Pancreas (tissue), 10 donors: ENCODE measurements at regions not wholly inside any gene's neighbourhood (a gene's known extent, or its start where the extent isn't known, plus 50 kb on each side); places are given as distances from the start of the nearest gene placed in this dataset.

Source experiments
- ATAC-seq, 4 donors: fragments of 200-7000 bp; cut with Tn5 transposase; one replicate each; pipeline versions ENCODE4 v1.8.0 to v1.9.1; 2020; ENCODE audit warnings: mild to moderate bottlenecking in 4 of 4, moderate library complexity in 4 of 4
- DNase-seq, 6 donors: peaks; one replicate each; pipeline ENCODE4 v3.0.0-alpha.2; 2020
- FAIRE-seq: peaks from 2 replicates; lab custom pipeline; 2012; peaks lifted over from hg19 to GRCh38; lab: Jason Lieb, UNC
- H3K27ac ChIP-seq, 4 donors: fragments of 200-600 bp; sonication (generic); 1 replicate in 3 of 4; 2 replicates in 1 of 4; pipeline versions ENCODE4 v1.5.0 to v1.8.0; 2020
- H3K27me3 ChIP-seq, 4 donors: fragments of 200-600 bp; one replicate each; pipeline ENCODE4 v1.8.0; 2021
- H3K36me3 ChIP-seq, 3 donors: fragments of 200-600 bp; sonication (generic) in 1 of 3; one replicate each; pipeline versions ENCODE4 v1.5.0 to v1.8.0; 2020 to 2021
- H3K4me1 ChIP-seq, 3 donors: fragments of 200-600 bp; one replicate each; pipeline ENCODE4 v1.8.0; 2021
- H3K4me3 ChIP-seq, 4 donors: fragments of 200-600 bp; sonication (generic) in 2 of 4; one replicate each; pipeline versions ENCODE4 v1.5.0 to v1.8.0; 2020 to 2021
- H3K9me3 ChIP-seq, 4 donors: fragments of 200-600 bp; one replicate each; pipeline ENCODE4 v1.8.0; 2021
- WGBS, 2 donors: extraction: QIAGEN DNeasy Blood & Tissue Kit; methylation state at CpG; one replicate each; pipeline ENCODE4 v1.1.7; 2013; 5-methylcytosine and 5-hydroxymethylcytosine counted together
- intact Hi-C, 3 donors: fragments of 100-400 bp; cut with DNase I; formaldehyde crosslinking; loops; one replicate each; pipeline versions ENCODE4 v1.11.1 to v1.14.2; 2022
- TF ChIP-seq, protein P1 (sequence below), 4 donors: fragments of 200-600 bp; sonication (generic) in 3 of 4; IDR thresholded peaks; one replicate each; pipeline versions ENCODE4 v1.5.0 to v1.8.0; 2021; ENCODE audit warnings: antibody characterized with exemption in 4 of 4
- donor health status: healthy with polysubstance abuse.
- donor health status: DM: no; HTN: no; CAD: no; lungs with moderate emphysema.
- donor health status: DM: no; HTN: no; CAD: no.
- donor health status: control.
- donor health status: control.
- donor health status: Bipolar disorder and iron deficiency.
- donor health status: DM: yes; HTN: yes; CAD: no.
- donor health status: DM: no; HTN: no; CAD: no.
- donor health status: DM: no; HTN: no; CAD: no.
- donor health status: DM: yes; HTN: yes; CAD: no.

DNA sequence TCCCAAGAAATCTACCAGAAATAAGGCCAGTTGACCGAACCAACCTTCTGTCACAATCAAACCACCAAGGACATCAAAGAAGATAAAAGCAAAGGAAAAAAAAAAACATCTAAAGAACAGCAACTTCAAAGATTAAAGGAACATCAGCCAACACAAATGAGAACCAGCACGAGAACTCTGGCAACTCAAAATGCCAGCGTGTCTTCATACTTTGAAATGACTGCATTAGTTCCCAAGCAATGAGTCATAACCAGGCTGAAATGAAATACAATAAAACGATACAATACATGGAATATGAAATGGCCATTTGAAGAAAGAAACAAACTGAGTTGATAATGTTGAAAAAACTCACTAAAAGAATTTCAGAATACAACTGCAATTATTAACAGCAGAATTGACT is 611.6 kb upstream of the GRIA3 start:
- DNase-seq: no peak
- H3K4me1 ChIP-seq: no peaks in the 10 kb centered on the region
- no peaks in the 10 kb centered on the region for H3K9me3 ChIP-seq
- no peak for ATAC-seq
- WGBS, 2 donors: 52 to 53% methylated on average over 4 of the region's 4 CpGs
- no peak for FAIRE-seq
- H3K36me3 ChIP-seq: no peaks in the 10 kb centered on the region
- no peak overlapping the region for H3K4me3 ChIP-seq
- TF ChIP-seq, protein P1, sequence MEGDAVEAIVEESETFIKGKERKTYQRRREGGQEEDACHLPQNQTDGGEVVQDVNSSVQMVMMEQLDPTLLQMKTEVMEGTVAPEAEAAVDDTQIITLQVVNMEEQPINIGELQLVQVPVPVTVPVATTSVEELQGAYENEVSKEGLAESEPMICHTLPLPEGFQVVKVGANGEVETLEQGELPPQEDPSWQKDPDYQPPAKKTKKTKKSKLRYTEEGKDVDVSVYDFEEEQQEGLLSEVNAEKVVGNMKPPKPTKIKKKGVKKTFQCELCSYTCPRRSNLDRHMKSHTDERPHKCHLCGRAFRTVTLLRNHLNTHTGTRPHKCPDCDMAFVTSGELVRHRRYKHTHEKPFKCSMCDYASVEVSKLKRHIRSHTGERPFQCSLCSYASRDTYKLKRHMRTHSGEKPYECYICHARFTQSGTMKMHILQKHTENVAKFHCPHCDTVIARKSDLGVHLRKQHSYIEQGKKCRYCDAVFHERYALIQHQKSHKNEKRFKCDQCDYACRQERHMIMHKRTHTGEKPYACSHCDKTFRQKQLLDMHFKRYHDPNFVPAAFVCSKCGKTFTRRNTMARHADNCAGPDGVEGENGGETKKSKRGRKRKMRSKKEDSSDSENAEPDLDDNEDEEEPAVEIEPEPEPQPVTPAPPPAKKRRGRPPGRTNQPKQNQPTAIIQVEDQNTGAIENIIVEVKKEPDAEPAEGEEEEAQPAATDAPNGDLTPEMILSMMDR (IDR thresholded peaks at IDR 0.05): no peak
- H3K27ac ChIP-seq: no peak overlapping the region
- intact Hi-C loops: no loop called here
- H3K27me3 ChIP-seq: no peaks in the 10 kb centered on the region

DNA sequence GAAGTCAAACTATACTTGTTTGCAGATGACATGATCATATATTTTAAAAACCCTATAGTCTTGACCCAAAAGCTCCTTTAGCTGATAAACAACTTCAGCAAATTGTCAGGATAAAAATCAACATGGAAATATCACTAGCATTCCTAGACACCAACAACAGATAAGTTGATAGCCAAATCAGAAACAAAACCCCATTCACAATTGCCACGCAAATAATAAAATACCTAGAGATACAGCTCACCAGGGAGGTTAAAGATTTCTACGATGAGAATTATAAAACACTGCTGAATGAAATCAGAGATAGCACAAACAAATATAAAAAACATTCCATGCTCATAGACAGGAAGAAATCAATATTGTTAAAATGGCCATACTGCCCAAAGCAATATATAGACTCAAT is 605.0 kb upstream of the GRIA3 start:
- no peak for ATAC-seq

DNA sequence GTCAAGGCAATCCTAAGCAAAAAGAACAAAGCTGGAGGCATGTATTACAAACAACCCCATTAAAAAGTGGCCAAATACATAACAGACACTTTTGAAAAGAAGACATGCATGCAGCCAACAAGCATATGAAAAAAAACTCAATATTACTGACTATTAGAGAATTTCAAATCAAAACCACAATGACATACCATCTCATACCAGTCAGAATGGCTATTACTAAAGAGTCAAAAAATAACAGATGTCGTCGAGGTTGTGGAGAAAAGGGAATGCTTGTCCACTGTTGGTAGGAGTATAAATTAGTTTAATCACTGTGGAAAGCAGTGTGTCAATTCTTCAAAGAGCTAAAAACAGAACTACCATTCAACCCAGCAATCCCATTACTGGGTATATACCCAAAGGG is 604.6 kb upstream of the GRIA3 start:
- Histone ChIP-seq H3K27me3 (no peaks in the 10 kb centered on the region), H3K4me1 (no peaks in the 10 kb centered on the region), H3K36me3 (no peaks in the 10 kb centered on the region), H3K9me3 (no peaks in the 10 kb centered on the region), H3K27ac (no peak overlapping the region), H3K4me3 (no peak overlapping the region)
- intact Hi-C loops: no loop called here
- 55 to 68% methylated on average over 2 of the region's 2 CpGs for WGBS, 2 donors
- DNase-seq: no peak
- TF ChIP-seq, protein P1 (IDR thresholded peaks at IDR 0.05): no peak
- FAIRE-seq: no peak
- no peak for ATAC-seq

More for the DNA sequence above, 605.0 kb upstream of the GRIA3 start:
- H3K4me1 ChIP-seq: no peaks in the 10 kb centered on the region
- H3K4me3 ChIP-seq: no peak overlapping the region
- H3K9me3 ChIP-seq: no peaks in the 10 kb centered on the region
- DNase-seq (no peak), FAIRE-seq (no peak)
- no peaks in the 10 kb centered on the region for H3K27me3 ChIP-seq
- no peak overlapping the region for H3K27ac ChIP-seq
- WGBS, 2 donors: 51 to 56% methylated on average over 2 of the region's 2 CpGs
- intact Hi-C loops: no loop called here
- TF ChIP-seq, protein P1 (IDR thresholded peaks at IDR 0.05): no peak
- no peaks in the 10 kb centered on the region for H3K36me3 ChIP-seq

DNA sequence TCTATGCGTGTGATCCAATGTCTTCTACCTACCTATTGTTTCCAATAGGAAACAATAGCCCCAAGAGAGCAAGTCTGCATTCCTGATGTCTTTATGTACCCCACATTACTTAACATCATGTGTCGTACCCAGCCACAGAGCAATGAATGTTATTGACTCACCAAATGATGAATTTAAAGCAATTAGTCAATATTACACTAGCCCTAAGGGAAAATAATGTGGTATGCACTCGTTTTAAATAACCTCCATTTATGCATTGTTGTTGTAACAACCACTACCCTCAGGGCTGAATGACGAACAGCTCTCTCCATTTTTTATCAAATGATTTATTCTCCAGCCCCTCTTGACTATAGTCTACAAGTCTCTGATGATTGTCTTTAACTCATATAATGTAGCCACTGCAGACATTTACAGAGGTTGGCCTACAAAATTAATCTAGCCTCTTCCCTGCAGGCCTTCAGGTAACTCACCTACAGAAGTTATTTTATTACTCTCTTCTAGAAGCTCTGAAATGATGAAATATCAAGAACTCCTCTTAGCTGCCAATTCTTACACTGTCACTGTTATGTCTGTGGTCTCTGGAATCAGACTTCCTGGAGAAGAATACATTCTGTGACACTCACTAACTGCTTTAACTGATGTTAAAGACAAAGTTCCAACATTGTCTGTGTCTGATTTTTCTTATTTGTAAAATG is 601.7 kb upstream of the GRIA3 start:
- 55 to 58% methylated on average over 4 of the region's 4 CpGs for WGBS, 2 donors
- Histone ChIP-seq H3K27me3 (no peaks in the 10 kb centered on the region), H3K4me3 (no peak overlapping the region), H3K9me3 (no peaks in the 10 kb centered on the region), H3K27ac (no peak overlapping the region), H3K36me3 (no peaks in the 10 kb centered on the region), H3K4me1 (no peaks in the 10 kb centered on the region)
- DNase-seq: no peak
- ATAC-seq: no peak
- TF ChIP-seq, protein P1 (IDR thresholded peaks at IDR 0.05): no peak
- intact Hi-C loops: no loop called here
- no peak for FAIRE-seq

DNA sequence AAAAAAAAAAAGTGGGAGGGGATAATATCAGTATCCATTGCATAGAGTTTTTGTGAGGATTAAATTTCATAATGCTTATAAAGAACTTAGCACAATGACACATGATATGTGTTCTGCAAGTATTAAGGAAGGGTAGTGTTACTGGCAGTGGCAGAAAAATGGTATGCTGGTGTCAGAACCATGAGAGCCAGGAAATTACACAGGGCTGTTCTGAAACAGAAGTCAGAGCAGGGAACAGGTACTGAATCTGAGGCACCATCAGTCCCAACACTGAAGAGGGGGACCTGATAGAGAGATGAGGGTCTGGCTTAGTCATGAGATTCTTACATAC is 601.1 kb upstream of the GRIA3 start:
- intact Hi-C loops: no loop called here
- TF ChIP-seq, protein P1 (IDR thresholded peaks at IDR 0.05): no peak
- FAIRE-seq (no peak), DNase-seq (no peak), ATAC-seq (no peak)
- Histone ChIP-seq H3K9me3 (no peaks in the 10 kb centered on the region), H3K4me3 (no peak overlapping the region), H3K4me1 (no peaks in the 10 kb centered on the region), H3K27ac (no peak overlapping the region), H3K27me3 (no peaks in the 10 kb centered on the region), H3K36me3 (no peaks in the 10 kb centered on the region)
